SK-N-SH (cell line): ENCODE measurements at regions not wholly inside any gene's neighbourhood (a gene's known extent, or its start where the extent isn't known, plus 50 kb on each side); places are given as distances from the start of the nearest gene placed in this dataset.

Experiments
- CTCF ChIA-PET: fragments of 300-600, 350-600 bp; formaldehyde crosslinking; extraction: SDS; loops from one replicate; lab custom pipeline; 2021; lab: Yijun Ruan, JAX
- POLR2A ChIA-PET: fragments of 350-600 bp; sonication (Branson Sonifier 250); formaldehyde crosslinking; extraction: SDS; loops from one replicate; lab custom pipeline; 2020; ENCODE audit warnings: antibody characterized with exemption, inconsistent platforms; lab: Yijun Ruan, JAX
- DNase-seq: peaks from one replicate; pipeline ENCODE4 v3.0.0; 2012
- H2AFZ ChIP-seq: fragments of 200-600 bp; sonication (generic); 2 replicates; pipeline ENCODE4 v1.8.1; 2016; ENCODE audit warnings: antibody characterized with exemption, mild to moderate bottlenecking, low read depth
- H3F3A ChIP-seq: fragments of 200-600 bp; sonication (generic); replicated peaks from 2 replicates; pipeline ENCODE3; 2016; ENCODE audit warnings: antibody characterized with exemption, mild to moderate bottlenecking; ENCODE audit not compliant: insufficient read depth
- H3K27ac ChIP-seq, 2 experiments: fragments of 200-500 bp in 1 of 2; fragments of 200-600 bp in 1 of 2; sonication (Bioruptor generic) in 1 of 2; sonication (generic), shearing (Covaris generic) in 1 of 2; 2 replicates each; pipeline versions ENCODE4 v1.5.1 to v1.6.1; 2014 to 2016; ENCODE audit warnings: low read depth in 2 of 2, inconsistent platforms in 1 of 2, low read length in 1 of 2, mild to moderate bottlenecking in 1 of 2, mixed read lengths in 1 of 2
- H3K27me3 ChIP-seq: fragments of 200-600 bp; sonication (generic), shearing (Covaris generic); 2 replicates; pipeline ENCODE4 v1.6.1; 2016; ENCODE audit warnings: mixed run types; ENCODE audit not compliant: insufficient read depth
- H3K36me3 ChIP-seq, 2 experiments: fragments of 200-500 bp in 1 of 2; fragments of 200-600 bp in 1 of 2; sonication (Bioruptor generic) in 1 of 2; sonication (generic) in 1 of 2; replicated peaks in 1 of 2; 2 replicates each; pipeline versions ENCODE3 to v1.5.1; 2014 to 2016; ENCODE audit warnings: low read length in 1 of 2, mild to moderate bottlenecking in 1 of 2; ENCODE audit not compliant: insufficient read depth in 2 of 2, control insufficient read depth in 1 of 2
- H3K4me1 ChIP-seq, 2 experiments: fragments of 200-500 bp in 1 of 2; fragments of 200-600 bp in 1 of 2; sonication (Bioruptor generic) in 1 of 2; sonication (generic), shearing (Covaris generic) in 1 of 2; 2 replicates each; pipeline versions ENCODE4 v1.5.1 to v1.6.1; 2014 to 2016; ENCODE audit warnings: low read depth in 1 of 2, low read length in 1 of 2, mixed run types in 1 of 2; ENCODE audit not compliant: insufficient read depth in 2 of 2, control insufficient read depth in 1 of 2
- H3K4me2 ChIP-seq: fragments of 200-600 bp; sonication (generic), shearing (Covaris generic); 2 replicates; pipeline ENCODE4 v1.6.1; 2017; ENCODE audit warnings: mixed run types
- H3K4me3 ChIP-seq, 2 experiments: fragments of 200-500 bp in 1 of 2; fragments of 200-600 bp in 1 of 2; sonication (Bioruptor generic) in 1 of 2; sonication (generic), shearing (Covaris generic) in 1 of 2; 2 replicates each; pipeline versions ENCODE4 v1.5.1 to v1.8.1; 2014 to 2016; ENCODE audit warnings: low read depth in 2 of 2, inconsistent platforms in 1 of 2, low read length in 1 of 2, mild to moderate bottlenecking in 1 of 2, mixed read lengths in 1 of 2, moderate library complexity in 1 of 2
- H3K79me2 ChIP-seq: fragments of 200-600 bp; sonication (generic); 2 replicates; pipeline ENCODE4 v1.8.1; 2017; ENCODE audit warnings: mild to moderate bottlenecking; ENCODE audit not compliant: insufficient read depth
- H3K9ac ChIP-seq: fragments of 200-600 bp; sonication (generic); 2 replicates; pipeline ENCODE4 v1.6.1; 2017; ENCODE audit warnings: mixed run types
- H3K9me2 ChIP-seq: fragments of 200-600 bp; sonication (generic); 2 replicates; pipeline ENCODE4 v1.6.1; 2017; ENCODE audit warnings: mixed run types
- H3K9me3 ChIP-seq: fragments of 200-600 bp; sonication (generic); 2 replicates; pipeline ENCODE4 v1.6.1; 2017; ENCODE audit warnings: mixed run types, mild to moderate bottlenecking, moderate library complexity
- H4K20me1 ChIP-seq: fragments of 200-600 bp; sonication (generic); 2 replicates; pipeline ENCODE4 v1.6.1; 2017; ENCODE audit warnings: mild to moderate bottlenecking, mixed run types; ENCODE audit not compliant: insufficient read depth
- CTCF ChIP-seq: fragments of 200-600 bp; sonication (generic); IDR thresholded peaks from 2 replicates; pipeline ENCODE4 v1.6.1; 2017; ENCODE audit warnings: antibody characterized with exemption, mild to moderate bottlenecking, moderate library complexity
- FOXM1 ChIP-seq: IDR thresholded peaks from 2 replicates; pipeline ENCODE4 v1.4.0; 2012; ENCODE audit warnings: low read depth, mild to moderate bottlenecking
- GATA2 ChIP-seq: sonication (generic); formaldehyde crosslinking; IDR thresholded peaks from 2 replicates; pipeline ENCODE4 v1.5.0; 2020; ENCODE audit warnings: mild to moderate bottlenecking, missing genetic modification reagents
- NFIC ChIP-seq: IDR thresholded peaks from 2 replicates; pipeline ENCODE4 v1.4.0; 2012; ENCODE audit warnings: borderline replicate concordance
- REST ChIP-seq: IDR thresholded peaks from 2 replicates; pipeline ENCODE4 v1.6.1; 2012; ENCODE audit warnings: mild to moderate bottlenecking, low read depth, low read length, moderate library complexity
- RXRA ChIP-seq: IDR thresholded peaks from 2 replicates; pipeline ENCODE4 v1.4.0; 2012; ENCODE audit warnings: low read depth, mild to moderate bottlenecking, borderline replicate concordance
- SIN3A ChIP-seq: IDR thresholded peaks from 2 replicates; pipeline ENCODE4 v1.6.1; 2012; ENCODE audit warnings: low read depth, mild to moderate bottlenecking, low read length, moderate library complexity, borderline replicate concordance
- WGBS: methylation state at CpG from one replicate; pipeline ENCODE4 v1.1.6; 2017; ENCODE audit warnings: low lambda C conversion rate; 5-methylcytosine and 5-hydroxymethylcytosine counted together
- TF ChIP-seq, protein P1 (sequence below): IDR thresholded peaks from 2 replicates; pipeline ENCODE4 v1.4.0; 2012; ENCODE audit warnings: low read depth, borderline replicate concordance

DNA sequence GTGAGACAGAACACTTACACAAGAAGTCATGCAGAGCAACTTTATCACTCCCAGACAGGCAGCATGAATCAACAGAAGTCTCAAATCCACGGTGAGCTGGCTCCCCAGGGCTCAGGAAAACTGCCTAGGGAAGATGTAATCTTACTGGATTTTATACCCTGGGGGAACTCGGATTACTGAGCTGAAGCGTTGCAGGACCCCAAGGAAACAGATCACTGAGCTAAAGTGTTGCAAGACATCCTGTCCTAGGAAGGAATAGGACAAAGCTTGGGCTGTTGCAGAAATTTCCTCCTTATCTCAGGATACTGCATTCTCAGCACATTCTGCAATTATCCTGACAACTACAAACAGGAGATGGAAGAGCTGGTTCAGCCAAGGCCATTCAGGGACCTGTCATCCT, 224.8 kb downstream of the TFAP2A start:
- Histone ChIP-seq H3K4me2 (no peak overlapping the region), H3K36me3 (no peaks in the 10 kb centered on the region), H3K4me3 (no peak overlapping the region), H2AFZ (no peak overlapping the region), H3K79me2 (no peaks in the 10 kb centered on the region), H4K20me1 (no peaks in the 10 kb centered on the region), H3K4me1 (no peaks in the 10 kb centered on the region), H3K27ac (no peak overlapping the region), H3F3A (no peaks in the 10 kb centered on the region), H3K9me3 (no peaks in the 10 kb centered on the region), H3K27me3 (no peaks in the 10 kb centered on the region), H3K9ac (no peak overlapping the region), H3K9me2 (no peaks in the 10 kb centered on the region)
- DNase-seq = no peak
- CTCF ChIA-PET = no interaction called here
- 4% methylated on average over 3 of the region's 3 CpGs for WGBS
- TF ChIP-seq GATA2 (CRISPR knock-in tag) = no peak
- no peak for TF ChIP-seq RXRA
- no peak for TF ChIP-seq NFIC
- no peak for TF ChIP-seq REST
- TF ChIP-seq FOXM1 = no peak
- TF ChIP-seq, protein P1, sequence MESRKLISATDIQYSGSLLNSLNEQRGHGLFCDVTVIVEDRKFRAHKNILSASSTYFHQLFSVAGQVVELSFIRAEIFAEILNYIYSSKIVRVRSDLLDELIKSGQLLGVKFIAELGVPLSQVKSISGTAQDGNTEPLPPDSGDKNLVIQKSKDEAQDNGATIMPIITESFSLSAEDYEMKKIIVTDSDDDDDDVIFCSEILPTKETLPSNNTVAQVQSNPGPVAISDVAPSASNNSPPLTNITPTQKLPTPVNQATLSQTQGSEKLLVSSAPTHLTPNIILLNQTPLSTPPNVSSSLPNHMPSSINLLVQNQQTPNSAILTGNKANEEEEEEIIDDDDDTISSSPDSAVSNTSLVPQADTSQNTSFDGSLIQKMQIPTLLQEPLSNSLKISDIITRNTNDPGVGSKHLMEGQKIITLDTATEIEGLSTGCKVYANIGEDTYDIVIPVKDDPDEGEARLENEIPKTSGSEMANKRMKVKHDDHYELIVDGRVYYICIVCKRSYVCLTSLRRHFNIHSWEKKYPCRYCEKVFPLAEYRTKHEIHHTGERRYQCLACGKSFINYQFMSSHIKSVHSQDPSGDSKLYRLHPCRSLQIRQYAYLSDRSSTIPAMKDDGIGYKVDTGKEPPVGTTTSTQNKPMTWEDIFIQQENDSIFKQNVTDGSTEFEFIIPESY = no peak
- TF ChIP-seq CTCF = no peak
- TF ChIP-seq SIN3A = no peak
- POLR2A ChIA-PET = no interaction called here
